ENCODE measurements at regions not wholly inside any gene's neighbourhood (a gene's known extent, or its start where the extent isn't known, plus 50 kb on each side); places are given as distances from the start of the nearest gene placed in this dataset.
A peak's percentile ranks its signal among the peaks of the same experiment; 100 is the strongest.

GRCh38 chr18:78688249-78688648 lies 291.4 kb upstream of the SALL3 start:
- DNase-seq: no peak

GRCh38 chr18:78688916-78689315 lies 290.7 kb upstream of the SALL3 start:
- DNase-seq: no peak

GRCh38 chr18:78689606-78690005 lies 290.0 kb upstream of the SALL3 start:
- no peak for DNase-seq

DNA sequence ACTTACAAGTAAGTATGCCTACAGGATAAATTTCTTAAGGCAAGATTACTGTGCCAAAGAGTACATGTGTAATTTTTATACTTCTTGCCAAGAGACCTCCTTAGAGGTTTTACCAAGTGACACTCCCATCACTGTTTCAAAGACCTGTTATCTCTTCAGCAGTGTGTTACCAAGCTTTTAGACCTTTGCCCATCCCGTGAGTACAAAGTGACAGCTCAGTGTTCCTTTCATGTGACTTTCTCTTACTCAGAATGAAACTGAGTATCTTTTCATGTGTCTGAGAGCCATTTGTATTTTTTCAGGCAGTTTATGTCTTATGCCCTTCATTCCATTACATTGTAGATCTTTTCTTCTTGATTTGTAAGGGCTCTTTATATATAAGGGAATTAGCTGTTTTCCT lies 287.5 kb upstream of the SALL3 start:
- no peak for DNase-seq

GRCh38 chr18:78693429-78693828 lies 286.2 kb upstream of the SALL3 start:
- no peak for DNase-seq

DNA sequence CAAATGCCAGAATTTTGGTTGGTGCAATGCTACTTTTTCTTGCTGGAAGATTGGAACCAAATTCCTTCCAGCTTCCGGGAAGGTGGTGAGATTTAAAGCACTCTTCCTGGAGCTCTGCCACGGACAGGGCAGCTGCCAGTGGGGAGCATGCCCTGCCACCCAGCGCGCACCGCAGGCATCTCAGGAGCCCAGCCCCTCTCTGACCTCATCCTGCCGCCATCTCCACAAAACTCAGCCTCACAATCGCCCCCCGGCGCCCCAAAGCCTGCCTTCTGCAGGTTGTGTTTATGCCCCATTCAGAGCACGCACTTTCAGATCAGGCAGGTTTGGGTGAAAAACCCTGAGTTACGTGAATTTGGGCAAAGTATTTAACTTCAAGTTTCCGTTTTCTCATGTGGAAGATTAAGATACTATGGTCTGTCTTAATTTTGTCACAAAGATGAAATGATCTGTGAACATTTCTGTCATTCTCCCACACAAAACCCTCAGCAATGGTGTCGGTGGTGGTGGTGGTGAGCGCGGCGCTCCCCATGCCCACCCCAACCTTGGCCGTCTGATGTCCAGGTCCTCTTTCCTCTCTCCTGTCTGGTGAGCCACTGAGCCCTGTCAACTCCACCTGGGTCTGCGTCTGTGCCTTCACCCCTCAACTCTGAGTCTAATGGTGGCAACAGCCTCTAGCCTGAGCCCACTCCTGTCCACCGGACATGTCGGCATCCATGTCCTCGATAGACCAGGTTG lies 282.8 kb upstream of the SALL3 start:
- DNase-seq: no peak

DNA sequence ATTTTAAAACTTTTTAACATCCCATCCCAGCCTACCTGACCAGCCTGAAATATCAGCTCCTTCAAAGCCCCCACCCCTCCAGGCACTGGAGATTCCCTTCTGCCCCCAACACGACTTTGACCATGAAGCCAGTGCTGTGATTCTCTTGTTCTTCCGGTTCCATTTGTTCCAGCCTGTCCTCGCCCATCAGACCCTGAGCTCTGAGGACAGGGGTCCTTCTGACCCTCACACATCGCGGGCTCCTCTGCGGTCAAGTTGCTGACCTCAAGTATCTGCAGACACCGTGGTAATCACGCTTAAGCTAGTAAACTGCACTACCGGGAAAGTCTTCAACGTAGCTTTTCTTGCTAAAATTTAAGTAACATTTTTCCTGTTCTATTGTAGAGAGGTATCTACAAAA lies 282.2 kb upstream of the SALL3 start:
- DNase-seq: no peak

- DNase-seq: no peak
Observed at GRCh38 chr18:78698914-78699313, 280.7 kb upstream of the SALL3 start.

DNA sequence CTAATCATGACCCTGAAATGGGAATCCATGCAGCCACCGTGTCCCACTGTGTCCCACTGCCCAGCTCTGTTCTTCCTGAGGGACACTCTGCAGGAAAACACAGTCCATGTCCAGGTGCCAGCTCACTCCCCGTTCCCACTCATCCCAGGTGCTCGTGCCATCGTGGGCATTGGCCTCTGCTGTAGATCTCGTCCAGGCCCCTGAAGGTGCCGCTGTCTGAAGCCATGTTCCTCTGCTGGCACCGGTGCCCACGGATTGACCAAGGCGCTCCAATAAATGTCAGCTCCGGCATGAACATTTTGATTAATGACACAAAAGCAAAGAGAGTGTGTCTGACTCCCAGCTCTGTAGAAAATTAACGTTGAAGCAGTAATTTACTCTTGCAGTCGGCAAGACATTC lies 280.1 kb upstream of the SALL3 start:
- DNase-seq: peak in 1 of 2 experiments; percentile 7

DNA sequence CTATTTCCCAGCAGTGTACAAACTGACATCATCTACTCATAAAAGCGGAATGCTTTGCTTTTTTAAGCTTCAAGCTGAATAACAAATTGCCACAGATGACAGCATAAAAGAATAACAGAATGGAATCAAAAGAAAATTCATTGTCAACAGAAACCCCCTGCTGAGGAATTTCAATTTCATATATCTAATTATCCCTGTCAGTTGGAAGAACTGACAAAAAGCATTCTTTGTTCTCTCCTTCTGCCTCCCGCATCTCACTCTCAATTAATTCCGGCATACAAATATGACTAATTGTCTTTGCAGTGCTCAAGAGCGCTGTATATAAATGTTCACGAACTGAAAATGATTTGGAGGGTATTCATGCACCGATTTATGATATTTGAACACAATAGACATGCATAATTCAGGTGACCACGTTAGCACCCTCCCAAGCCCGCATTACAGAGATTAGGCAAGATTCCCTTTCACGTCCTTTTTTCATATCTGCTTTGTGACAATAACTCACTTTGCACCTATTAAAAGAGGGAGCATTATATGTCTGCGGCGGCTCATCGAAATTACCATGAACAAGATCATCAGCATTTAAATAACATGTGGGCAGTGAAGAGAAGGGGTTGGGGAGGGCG lies 277.7 kb upstream of the SALL3 start:
- DNase-seq: peak; percentile 49 to 85

- DNase-seq: no peak
Observed at GRCh38 chr18:78703291-78703690, 276.3 kb upstream of the SALL3 start.

DNA sequence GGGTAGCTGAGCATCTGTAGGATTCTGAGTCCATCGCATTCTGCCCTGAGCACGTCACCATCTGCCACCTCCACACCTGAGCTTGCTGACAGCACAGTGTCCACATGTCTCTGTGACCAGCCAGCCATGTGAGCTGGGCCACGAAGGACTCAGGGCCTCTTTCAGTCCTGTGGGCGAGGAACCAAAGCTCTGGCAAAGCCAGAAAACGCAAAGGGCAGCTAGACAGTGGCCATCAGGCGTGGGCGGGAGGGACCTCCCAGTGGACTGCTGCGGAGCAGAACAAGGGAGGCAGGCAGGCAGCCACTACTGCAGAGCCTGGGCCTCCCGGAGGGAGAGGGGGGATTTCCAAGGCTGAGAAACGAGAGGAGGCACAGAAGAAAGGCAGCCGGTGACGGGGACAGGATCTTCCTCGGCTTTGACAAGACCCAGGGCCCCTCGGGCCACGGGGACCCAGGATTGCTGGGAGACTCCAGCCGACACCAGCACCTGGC lies 274.6 kb upstream of the SALL3 start:
- no peak for DNase-seq

- DNase-seq: no peak
Observed at GRCh38 chr18:78709261-78709809, 270.3 kb upstream of the SALL3 start.

- DNase-seq: no peak
Observed at GRCh38 chr18:78711316-78711715, 268.3 kb upstream of the SALL3 start.

DNA sequence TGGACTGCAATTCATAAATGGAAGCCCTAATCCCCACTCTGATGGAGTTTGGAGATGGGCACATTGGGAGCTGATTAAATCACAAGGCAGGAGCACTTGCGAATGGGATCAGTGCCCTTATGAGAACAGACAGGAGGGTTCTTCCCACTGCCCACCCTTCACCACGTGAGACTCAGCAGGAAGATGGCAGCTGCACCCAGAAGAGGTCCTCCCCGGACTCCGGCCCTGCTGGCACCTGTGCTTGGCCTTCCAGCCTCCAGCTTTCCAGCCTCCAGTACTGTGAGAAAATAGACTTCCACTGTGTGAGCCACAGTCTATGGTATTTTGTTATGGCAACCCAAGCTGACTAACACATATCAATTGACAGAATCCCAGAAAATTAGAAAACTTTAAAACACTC lies 267.6 kb upstream of the SALL3 start:
- no peak for DNase-seq

GRCh38 chr18:78713069-78713468 lies 266.5 kb upstream of the SALL3 start:
- DNase-seq: no peak

GRCh38 chr18:78713726-78714125 lies 265.9 kb upstream of the SALL3 start:
- peak in 1 of 2 experiments; percentile 21 for DNase-seq

DNA sequence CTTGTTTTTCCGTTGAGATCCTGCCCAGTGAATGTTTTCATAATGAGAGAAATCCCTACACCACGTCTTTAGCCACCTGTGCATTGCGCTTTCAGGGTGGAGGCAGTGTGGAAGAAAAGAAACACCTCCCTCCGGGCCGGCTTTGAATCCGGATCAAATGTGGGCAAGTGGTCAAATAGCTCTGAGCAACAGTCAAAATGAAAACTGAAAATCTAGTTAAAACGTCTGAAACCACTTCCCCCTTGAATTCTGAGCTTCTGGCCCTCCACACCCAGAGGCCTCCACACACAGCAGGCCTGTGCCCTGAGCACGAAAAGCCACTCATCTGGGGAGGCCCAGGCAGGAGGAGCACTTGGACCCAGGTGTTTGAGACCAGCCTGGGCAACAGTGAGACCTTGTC lies 263.6 kb upstream of the SALL3 start:
- no peak for DNase-seq

- no peak for DNase-seq
Observed at GRCh38 chr18:78716581-78716980, 263.0 kb upstream of the SALL3 start.

DNA sequence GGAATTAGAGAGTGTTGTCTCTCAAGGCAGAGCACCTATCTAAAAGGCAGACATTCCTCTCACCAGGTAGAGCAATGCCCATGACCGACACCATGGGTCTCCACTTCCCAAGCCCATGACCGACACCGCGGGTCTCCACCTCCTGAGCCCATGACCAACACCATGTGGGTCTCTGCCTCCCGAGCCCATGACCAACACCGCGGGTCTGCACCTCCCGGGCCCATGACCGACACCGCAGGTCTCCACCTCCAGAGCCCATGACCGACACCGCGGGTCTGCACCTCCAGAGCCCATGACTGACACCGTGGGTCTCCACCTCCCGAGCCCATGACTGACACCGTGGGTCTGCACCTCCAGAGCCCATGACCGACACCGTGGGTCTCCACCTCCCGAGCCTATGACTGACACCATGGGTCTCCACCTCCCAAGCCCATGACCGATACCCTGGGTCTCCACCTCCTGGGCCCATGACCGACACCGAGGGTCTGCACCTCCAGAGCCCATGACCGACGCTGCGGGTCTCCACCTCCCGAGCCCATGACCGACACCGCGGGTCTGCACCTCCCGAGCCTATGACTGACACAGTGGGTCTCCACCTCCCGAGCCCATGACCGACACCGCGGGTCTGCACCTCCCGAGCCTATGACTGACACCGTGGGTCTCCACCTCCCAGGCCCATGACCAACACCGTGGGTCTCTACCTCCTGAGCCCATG lies 262.4 kb upstream of the SALL3 start:
- no peak for DNase-seq

GRCh38 chr18:78717766-78718150 lies 261.9 kb upstream of the SALL3 start:
- DNase-seq: no peak

- DNase-seq: no peak
Observed at GRCh38 chr18:78719821-78720220, 259.8 kb upstream of the SALL3 start.

- no peak for DNase-seq
Observed at GRCh38 chr18:78720456-78721237, 259.0 kb upstream of the SALL3 start.
